ENCODE measurements at regions not wholly inside any gene's neighbourhood (a gene's known extent, or its start where the extent isn't known, plus 50 kb on each side); places are given as distances from the start of the nearest gene placed in this dataset.
"Not testable (repeated sequence)": the region's sequence is repeated elsewhere in the genome, so short reads cannot be mapped to it uniquely, and the experiment has no call there.

GRCh38 chr3:171526146-171526545 is 65.9 kb upstream of the TNIK start:
- Histone ChIP-seq H3K4me1 (ENCODE audit: control insufficient read depth, insufficient read depth, low read length) (peaks cover 8% of the 10 kb centered on the region), H3K9ac (ENCODE audit: low read depth, low read length) (no peak overlapping the region), H3K4me3 (ENCODE audit: low read depth, low read length) (no peak overlapping the region), H3K27me3 (ENCODE audit: control insufficient read depth, insufficient read depth, low read length) (no peaks in the 10 kb centered on the region), H3K36me3 (ENCODE audit: control insufficient read depth, insufficient read depth, low read length) (no peaks in the 10 kb centered on the region), H3K9me3 (ENCODE audit: control insufficient read depth, insufficient read depth, low read length) (no peaks in the 10 kb centered on the region), H3K27ac (ENCODE audit: low read depth, low read length) (no peak overlapping the region)

GRCh38 chr3:171525437-171525836 is 65.2 kb upstream of the TNIK start:
- no peaks in the 10 kb centered on the region for H3K27me3 ChIP-seq (ENCODE audit: control insufficient read depth, insufficient read depth, low read length)
- no peak overlapping the region for H3K4me3 ChIP-seq (ENCODE audit: low read depth, low read length)
- H3K9me3 ChIP-seq (ENCODE audit: control insufficient read depth, insufficient read depth, low read length), result no peaks in the 10 kb centered on the region
- H3K36me3 ChIP-seq (ENCODE audit: control insufficient read depth, insufficient read depth, low read length), result no peaks in the 10 kb centered on the region
- H3K27ac ChIP-seq (ENCODE audit: low read depth, low read length), result no peak overlapping the region
- H3K9ac ChIP-seq (ENCODE audit: low read depth, low read length), result no peak overlapping the region
- peaks cover 6% of the 10 kb centered on the region for H3K4me1 ChIP-seq (ENCODE audit: control insufficient read depth, insufficient read depth, low read length)

GRCh38 chr3:171524921-171525310 is 64.7 kb upstream of the TNIK start:
- Histone ChIP-seq H3K36me3 (ENCODE audit: control insufficient read depth, insufficient read depth, low read length) (no peaks in the 10 kb centered on the region), H3K27ac (ENCODE audit: low read depth, low read length) (no peak overlapping the region), H3K9me3 (ENCODE audit: control insufficient read depth, insufficient read depth, low read length) (no peaks in the 10 kb centered on the region), H3K4me1 (ENCODE audit: control insufficient read depth, insufficient read depth, low read length) (peaks cover under 1% of the 10 kb centered on the region), H3K27me3 (ENCODE audit: control insufficient read depth, insufficient read depth, low read length) (no peaks in the 10 kb centered on the region), H3K4me3 (ENCODE audit: low read depth, low read length) (no peak overlapping the region), H3K9ac (ENCODE audit: low read depth, low read length) (no peak overlapping the region)

- no peak overlapping the region for H3K27ac ChIP-seq (ENCODE audit: low read depth, low read length)
- H3K9ac ChIP-seq (ENCODE audit: low read depth, low read length), result no peak overlapping the region
- no peaks in the 10 kb centered on the region for H3K9me3 ChIP-seq (ENCODE audit: control insufficient read depth, insufficient read depth, low read length)
- H3K4me3 ChIP-seq (ENCODE audit: low read depth, low read length), result no peak overlapping the region
- H3K4me1 ChIP-seq (ENCODE audit: control insufficient read depth, insufficient read depth, low read length), result no peaks in the 10 kb centered on the region
- no peaks in the 10 kb centered on the region for H3K27me3 ChIP-seq (ENCODE audit: control insufficient read depth, insufficient read depth, low read length)
- no peaks in the 10 kb centered on the region for H3K36me3 ChIP-seq (ENCODE audit: control insufficient read depth, insufficient read depth, low read length)
Measured at GRCh38 chr3:171522651-171523050, 62.4 kb upstream of the TNIK start.

GRCh38 chr3:171519423-171519822 is 59.2 kb upstream of the TNIK start:
- not testable (repeated sequence) for H3K27ac ChIP-seq (ENCODE audit: low read depth, low read length); H3K27me3 ChIP-seq (ENCODE audit: control insufficient read depth, insufficient read depth, low read length); H3K9ac ChIP-seq (ENCODE audit: low read depth, low read length); H3K4me3 ChIP-seq (ENCODE audit: low read depth, low read length); H3K36me3 ChIP-seq (ENCODE audit: control insufficient read depth, insufficient read depth, low read length); H3K4me1 ChIP-seq (ENCODE audit: control insufficient read depth, insufficient read depth, low read length); H3K9me3 ChIP-seq (ENCODE audit: control insufficient read depth, insufficient read depth, low read length)

GRCh38 chr3:171516765-171517164 is 56.6 kb upstream of the TNIK start:
- H3K4me3 ChIP-seq (ENCODE audit: low read depth, low read length), result no peak overlapping the region
- no peak overlapping the region for H3K9ac ChIP-seq (ENCODE audit: low read depth, low read length)

GRCh38 chr3:171514466-171514865 is 54.3 kb upstream of the TNIK start:
- Histone ChIP-seq H3K36me3 (ENCODE audit: control insufficient read depth, insufficient read depth, low read length) (no peaks in the 10 kb centered on the region), H3K27ac (ENCODE audit: low read depth, low read length) (no peak overlapping the region), H3K4me3 (ENCODE audit: low read depth, low read length) (no peak overlapping the region), H3K9me3 (ENCODE audit: control insufficient read depth, insufficient read depth, low read length) (no peaks in the 10 kb centered on the region), H3K9ac (ENCODE audit: low read depth, low read length) (no peak overlapping the region), H3K27me3 (ENCODE audit: control insufficient read depth, insufficient read depth, low read length) (no peaks in the 10 kb centered on the region), H3K4me1 (ENCODE audit: control insufficient read depth, insufficient read depth, low read length) (no peaks in the 10 kb centered on the region)

More at GRCh38 chr3:171516765-171517164, 56.6 kb upstream of the TNIK start:
- no peaks in the 10 kb centered on the region for H3K27me3 ChIP-seq (ENCODE audit: control insufficient read depth, insufficient read depth, low read length)
- H3K4me1 ChIP-seq (ENCODE audit: control insufficient read depth, insufficient read depth, low read length), result no peaks in the 10 kb centered on the region
- no peaks in the 10 kb centered on the region for H3K36me3 ChIP-seq (ENCODE audit: control insufficient read depth, insufficient read depth, low read length)
- H3K27ac ChIP-seq (ENCODE audit: low read depth, low read length), result no peak overlapping the region
- H3K9me3 ChIP-seq (ENCODE audit: control insufficient read depth, insufficient read depth, low read length), result no peaks in the 10 kb centered on the region

- Histone ChIP-seq H3K9me3 (ENCODE audit: control insufficient read depth, insufficient read depth, low read length) (no peaks in the 10 kb centered on the region), H3K9ac (ENCODE audit: low read depth, low read length) (no peak overlapping the region), H3K27me3 (ENCODE audit: control insufficient read depth, insufficient read depth, low read length) (no peaks in the 10 kb centered on the region), H3K27ac (ENCODE audit: low read depth, low read length) (no peak overlapping the region), H3K4me1 (ENCODE audit: control insufficient read depth, insufficient read depth, low read length) (no peaks in the 10 kb centered on the region), H3K4me3 (ENCODE audit: low read depth, low read length) (no peak overlapping the region), H3K36me3 (ENCODE audit: control insufficient read depth, insufficient read depth, low read length) (no peaks in the 10 kb centered on the region)
Measured at GRCh38 chr3:171511450-171511849, 51.2 kb upstream of the TNIK start.
